ENCODE measurements at regions not wholly inside any gene's neighbourhood (a gene's known extent, or its start where the extent isn't known, plus 50 kb on each side); places are given as distances from the start of the nearest gene placed in this dataset.
"Not testable (repeated sequence)": the region's sequence is repeated elsewhere in the genome, so short reads cannot be mapped to it uniquely, and the experiment has no call there.

GRCh38 chr4:128682942-128683666 is 126.4 kb upstream of the JADE1 start:
- Histone ChIP-seq H3K4me1 (peaks cover 5% of the 10 kb centered on the region), H3K27me3 (replicated peaks; ENCODE audit: control insufficient read depth, insufficient read depth, low read length) (no peaks in the 10 kb centered on the region), H3K4me3 (ENCODE audit: low read depth, low read length) (no peak overlapping the region), H3K36me3 (ENCODE audit: control insufficient read depth, insufficient read depth, low read length) (no peaks in the 10 kb centered on the region), H3K9me3 (peaks cover 9% of the 10 kb centered on the region)
- ChIA-PET CTCF (no interaction called here), POLR2A (no interaction called here)
- intact Hi-C loops (cut with micrococcal nuclease; ENCODE audit: unreplicated experiment): no loop called here
- H3K9me3 Mint-ChIP-seq (ENCODE audit: unreplicated experiment): no peaks in the 10 kb centered on the region
- H3K27ac Mint-ChIP-seq (ENCODE audit: unreplicated experiment): no peak overlapping the region
- no peak overlapping the region for H3K4me3 Mint-ChIP-seq (ENCODE audit: unreplicated experiment)
- no peak for DNase-seq
- H3K36me3 Mint-ChIP-seq (ENCODE audit: insufficient read depth, unreplicated experiment): no peaks in the 10 kb centered on the region
- H3K4me1 Mint-ChIP-seq (ENCODE audit: low read depth, unreplicated experiment): no peaks in the 10 kb centered on the region
- no peaks in the 10 kb centered on the region for H3K27me3 Mint-ChIP-seq (ENCODE audit: insufficient read depth, unreplicated experiment)
- no peak for TF ChIP-seq CTCF (IDR thresholded peaks at IDR 0.05; ENCODE audit: insufficient read depth in 1 of 2, low read depth in 1 of 2, low read length in 1 of 2, severe bottlenecking in 1 of 2, unreplicated experiment in 1 of 2)
- no TSS peak for BruUV-seq (replicated peaks)

- Histone ChIP-seq H3K27me3 (replicated peaks; ENCODE audit: control insufficient read depth, insufficient read depth, low read length) (no peaks in the 10 kb centered on the region), H3K9me3 (no peaks in the 10 kb centered on the region), H3K4me3 (ENCODE audit: low read depth, low read length) (no peak overlapping the region), H3K36me3 (ENCODE audit: control insufficient read depth, insufficient read depth, low read length) (no peaks in the 10 kb centered on the region), H3K4me1 (no peaks in the 10 kb centered on the region)
- H3K4me3 Mint-ChIP-seq (ENCODE audit: unreplicated experiment): no peak overlapping the region
- intact Hi-C loops (cut with micrococcal nuclease; ENCODE audit: unreplicated experiment): no loop called here
- H3K4me1 Mint-ChIP-seq (ENCODE audit: low read depth, unreplicated experiment): no peaks in the 10 kb centered on the region
- CTCF ChIA-PET: no interaction called here
- H3K36me3 Mint-ChIP-seq (ENCODE audit: insufficient read depth, unreplicated experiment): no peaks in the 10 kb centered on the region
- DNase-seq: no peak
- H3K27ac Mint-ChIP-seq (ENCODE audit: unreplicated experiment): no peak overlapping the region
- no peak for TF ChIP-seq CTCF (IDR thresholded peaks at IDR 0.05; ENCODE audit: insufficient read depth in 1 of 2, low read depth in 1 of 2, low read length in 1 of 2, severe bottlenecking in 1 of 2, unreplicated experiment in 1 of 2)
- H3K9me3 Mint-ChIP-seq (ENCODE audit: unreplicated experiment): no peaks in the 10 kb centered on the region
- POLR2A ChIA-PET: no interaction called here
- no peaks in the 10 kb centered on the region for H3K27me3 Mint-ChIP-seq (ENCODE audit: insufficient read depth, unreplicated experiment)
- BruUV-seq (replicated peaks): no TSS peak
Observed at GRCh38 chr4:128676095-128676494, 133.4 kb upstream of the JADE1 start.

- Histone ChIP-seq H3K36me3 (ENCODE audit: control insufficient read depth, insufficient read depth, low read length) (no peaks in the 10 kb centered on the region), H3K27me3 (replicated peaks; ENCODE audit: control insufficient read depth, insufficient read depth, low read length) (no peaks in the 10 kb centered on the region), H3K4me3 (ENCODE audit: low read depth, low read length) (no peak overlapping the region), H3K4me1 (no peaks in the 10 kb centered on the region), H3K9me3 (no peaks in the 10 kb centered on the region)
- no peak overlapping the region for H3K27ac Mint-ChIP-seq (ENCODE audit: unreplicated experiment)
- no peaks in the 10 kb centered on the region for H3K36me3 Mint-ChIP-seq (ENCODE audit: insufficient read depth, unreplicated experiment)
- no peaks in the 10 kb centered on the region for H3K9me3 Mint-ChIP-seq (ENCODE audit: unreplicated experiment)
- ChIA-PET CTCF (no interaction called here), POLR2A (no interaction called here)
- no peak for DNase-seq
- intact Hi-C loops (cut with micrococcal nuclease; ENCODE audit: unreplicated experiment): no loop called here
- no peaks in the 10 kb centered on the region for H3K27me3 Mint-ChIP-seq (ENCODE audit: insufficient read depth, unreplicated experiment)
- no peak for TF ChIP-seq CTCF (IDR thresholded peaks at IDR 0.05; ENCODE audit: insufficient read depth in 1 of 2, low read depth in 1 of 2, low read length in 1 of 2, severe bottlenecking in 1 of 2, unreplicated experiment in 1 of 2)
- H3K4me3 Mint-ChIP-seq (ENCODE audit: unreplicated experiment): no peak overlapping the region
- no peaks in the 10 kb centered on the region for H3K4me1 Mint-ChIP-seq (ENCODE audit: low read depth, unreplicated experiment)
- no TSS peak for BruUV-seq (replicated peaks)
Observed at GRCh38 chr4:128675083-128675482, 134.4 kb upstream of the JADE1 start.

GRCh38 chr4:128673159-128673558 is 136.3 kb upstream of the JADE1 start:
- H3K9me3 Mint-ChIP-seq (ENCODE audit: unreplicated experiment); H3K27me3 ChIP-seq (replicated peaks; ENCODE audit: control insufficient read depth, insufficient read depth, low read length); DNase-seq; H3K4me3 Mint-ChIP-seq (ENCODE audit: unreplicated experiment); H3K36me3 Mint-ChIP-seq (ENCODE audit: insufficient read depth, unreplicated experiment); H3K9me3 ChIP-seq; intact Hi-C loops (cut with micrococcal nuclease; ENCODE audit: unreplicated experiment); CTCF ChIA-PET; H3K27me3 Mint-ChIP-seq (ENCODE audit: insufficient read depth, unreplicated experiment); H3K4me1 Mint-ChIP-seq (ENCODE audit: low read depth, unreplicated experiment); H3K4me1 ChIP-seq; H3K36me3 ChIP-seq (ENCODE audit: control insufficient read depth, insufficient read depth, low read length); POLR2A ChIA-PET; H3K4me3 ChIP-seq (ENCODE audit: low read depth, low read length); H3K27ac Mint-ChIP-seq (ENCODE audit: unreplicated experiment); BruUV-seq (replicated peaks): not testable (repeated sequence)

- CTCF ChIA-PET: not testable (repeated sequence)
Observed at GRCh38 chr4:128672596-128672995, 136.9 kb upstream of the JADE1 start.

More at GRCh38 chr4:128672596-128672995, 136.9 kb upstream of the JADE1 start:
- H3K4me3 ChIP-seq (ENCODE audit: low read depth, low read length); H3K4me3 Mint-ChIP-seq (ENCODE audit: unreplicated experiment); H3K27ac Mint-ChIP-seq (ENCODE audit: unreplicated experiment); H3K27me3 Mint-ChIP-seq (ENCODE audit: insufficient read depth, unreplicated experiment); H3K4me1 Mint-ChIP-seq (ENCODE audit: low read depth, unreplicated experiment); H3K27me3 ChIP-seq (replicated peaks; ENCODE audit: control insufficient read depth, insufficient read depth, low read length); POLR2A ChIA-PET; BruUV-seq (replicated peaks); H3K36me3 Mint-ChIP-seq (ENCODE audit: insufficient read depth, unreplicated experiment); intact Hi-C loops (cut with micrococcal nuclease; ENCODE audit: unreplicated experiment); H3K9me3 Mint-ChIP-seq (ENCODE audit: unreplicated experiment); H3K36me3 ChIP-seq (ENCODE audit: control insufficient read depth, insufficient read depth, low read length); H3K4me1 ChIP-seq; H3K9me3 ChIP-seq; DNase-seq: not testable (repeated sequence)

All from Caco-2 (cell line).